SK-N-SH (cell line): ENCODE measurements at regions not wholly inside any gene's neighbourhood (a gene's known extent, or its start where the extent isn't known, plus 50 kb on each side); places are given as distances from the start of the nearest gene placed in this dataset.

Experiments used
- CTCF ChIA-PET: fragments of 300-600, 350-600 bp; formaldehyde crosslinking; extraction: SDS; loops from one replicate; lab custom pipeline; 2021; lab: Yijun Ruan, JAX
- POLR2A ChIA-PET: fragments of 350-600 bp; sonication (Branson Sonifier 250); formaldehyde crosslinking; extraction: SDS; loops from one replicate; lab custom pipeline; 2020; ENCODE audit warnings: antibody characterized with exemption, inconsistent platforms; lab: Yijun Ruan, JAX
- DNase-seq: peaks from one replicate; pipeline ENCODE4 v3.0.0; 2012
- H2AFZ ChIP-seq: fragments of 200-600 bp; sonication (generic); 2 replicates; pipeline ENCODE4 v1.8.1; 2016; ENCODE audit warnings: antibody characterized with exemption, mild to moderate bottlenecking, low read depth
- H3F3A ChIP-seq: fragments of 200-600 bp; sonication (generic); replicated peaks from 2 replicates; pipeline ENCODE3; 2016; ENCODE audit warnings: antibody characterized with exemption, mild to moderate bottlenecking; ENCODE audit not compliant: insufficient read depth
- H3K27ac ChIP-seq, 2 experiments: fragments of 200-500 bp in 1 of 2; fragments of 200-600 bp in 1 of 2; sonication (Bioruptor generic) in 1 of 2; sonication (generic), shearing (Covaris generic) in 1 of 2; 2 replicates each; pipeline versions ENCODE4 v1.5.1 to v1.6.1; 2014 to 2016; ENCODE audit warnings: low read depth in 2 of 2, inconsistent platforms in 1 of 2, low read length in 1 of 2, mild to moderate bottlenecking in 1 of 2, mixed read lengths in 1 of 2
- H3K27me3 ChIP-seq: fragments of 200-600 bp; sonication (generic), shearing (Covaris generic); 2 replicates; pipeline ENCODE4 v1.6.1; 2016; ENCODE audit warnings: mixed run types; ENCODE audit not compliant: insufficient read depth
- H3K36me3 ChIP-seq, 2 experiments: fragments of 200-500 bp in 1 of 2; fragments of 200-600 bp in 1 of 2; sonication (Bioruptor generic) in 1 of 2; sonication (generic) in 1 of 2; replicated peaks in 1 of 2; 2 replicates each; pipeline versions ENCODE3 to v1.5.1; 2014 to 2016; ENCODE audit warnings: low read length in 1 of 2, mild to moderate bottlenecking in 1 of 2; ENCODE audit not compliant: insufficient read depth in 2 of 2, control insufficient read depth in 1 of 2
- H3K4me1 ChIP-seq, 2 experiments: fragments of 200-500 bp in 1 of 2; fragments of 200-600 bp in 1 of 2; sonication (Bioruptor generic) in 1 of 2; sonication (generic), shearing (Covaris generic) in 1 of 2; 2 replicates each; pipeline versions ENCODE4 v1.5.1 to v1.6.1; 2014 to 2016; ENCODE audit warnings: low read depth in 1 of 2, low read length in 1 of 2, mixed run types in 1 of 2; ENCODE audit not compliant: insufficient read depth in 2 of 2, control insufficient read depth in 1 of 2
- H3K4me2 ChIP-seq: fragments of 200-600 bp; sonication (generic), shearing (Covaris generic); 2 replicates; pipeline ENCODE4 v1.6.1; 2017; ENCODE audit warnings: mixed run types
- H3K4me3 ChIP-seq, 2 experiments: fragments of 200-500 bp in 1 of 2; fragments of 200-600 bp in 1 of 2; sonication (Bioruptor generic) in 1 of 2; sonication (generic), shearing (Covaris generic) in 1 of 2; 2 replicates each; pipeline versions ENCODE4 v1.5.1 to v1.8.1; 2014 to 2016; ENCODE audit warnings: low read depth in 2 of 2, inconsistent platforms in 1 of 2, low read length in 1 of 2, mild to moderate bottlenecking in 1 of 2, mixed read lengths in 1 of 2, moderate library complexity in 1 of 2
- H3K79me2 ChIP-seq: fragments of 200-600 bp; sonication (generic); 2 replicates; pipeline ENCODE4 v1.8.1; 2017; ENCODE audit warnings: mild to moderate bottlenecking; ENCODE audit not compliant: insufficient read depth
- H3K9ac ChIP-seq: fragments of 200-600 bp; sonication (generic); 2 replicates; pipeline ENCODE4 v1.6.1; 2017; ENCODE audit warnings: mixed run types
- H3K9me2 ChIP-seq: fragments of 200-600 bp; sonication (generic); 2 replicates; pipeline ENCODE4 v1.6.1; 2017; ENCODE audit warnings: mixed run types
- H3K9me3 ChIP-seq: fragments of 200-600 bp; sonication (generic); 2 replicates; pipeline ENCODE4 v1.6.1; 2017; ENCODE audit warnings: mixed run types, mild to moderate bottlenecking, moderate library complexity
- H4K20me1 ChIP-seq: fragments of 200-600 bp; sonication (generic); 2 replicates; pipeline ENCODE4 v1.6.1; 2017; ENCODE audit warnings: mild to moderate bottlenecking, mixed run types; ENCODE audit not compliant: insufficient read depth
- EP300 ChIP-seq, 2 experiments: IDR thresholded peaks; 2 replicates each; pipeline versions ENCODE4 v1.4.0 to v1.6.1; 2012; ENCODE audit warnings: borderline replicate concordance in 1 of 2, low read depth in 1 of 2, low read length in 1 of 2
- GABPA ChIP-seq: IDR thresholded peaks from 2 replicates; pipeline ENCODE4 v1.4.0; 2012; ENCODE audit warnings: low read depth, mild to moderate bottlenecking
- GATA2 ChIP-seq: sonication (generic); formaldehyde crosslinking; IDR thresholded peaks from 2 replicates; pipeline ENCODE4 v1.5.0; 2020; ENCODE audit warnings: mild to moderate bottlenecking, missing genetic modification reagents
- IRF3 ChIP-seq: fragments of 150-350 bp; IDR thresholded peaks from 2 replicates; pipeline ENCODE4 v1.6.1; 2016; ENCODE audit warnings: mild to moderate bottlenecking, low read depth, low read length
- JUND ChIP-seq: IDR thresholded peaks from 2 replicates; pipeline ENCODE4 v1.4.0; 2012
- MAX ChIP-seq: IDR thresholded peaks from 2 replicates; pipeline ENCODE4 v1.4.0; 2012; ENCODE audit warnings: low read depth
- NFIC ChIP-seq: IDR thresholded peaks from 2 replicates; pipeline ENCODE4 v1.4.0; 2012; ENCODE audit warnings: borderline replicate concordance
- NRF1 ChIP-seq: IDR thresholded peaks from 2 replicates; pipeline ENCODE4 v1.6.1; 2012; ENCODE audit warnings: low read depth, mild to moderate bottlenecking, low read length
- PBX3 ChIP-seq: IDR thresholded peaks from 2 replicates; pipeline ENCODE4; 2012
- POLR2AphosphoS5 ChIP-seq: IDR thresholded peaks from 2 replicates; pipeline ENCODE4 v1.6.1; 2012; ENCODE audit warnings: low read depth, low read length
- RAD21 ChIP-seq: IDR thresholded peaks from 2 replicates; pipeline ENCODE4 v1.6.1; 2012; ENCODE audit warnings: mild to moderate bottlenecking, low read length
- RCOR1 ChIP-seq: fragments of 150-350 bp; IDR thresholded peaks from 2 replicates; pipeline ENCODE4 v1.6.1; 2017; ENCODE audit warnings: antibody characterized with exemption, low read length
- REST ChIP-seq: IDR thresholded peaks from 2 replicates; pipeline ENCODE4 v1.6.1; 2012; ENCODE audit warnings: mild to moderate bottlenecking, low read depth, low read length, moderate library complexity
- RXRA ChIP-seq: IDR thresholded peaks from 2 replicates; pipeline ENCODE4 v1.4.0; 2012; ENCODE audit warnings: low read depth, mild to moderate bottlenecking, borderline replicate concordance
- SIN3A ChIP-seq: IDR thresholded peaks from 2 replicates; pipeline ENCODE4 v1.6.1; 2012; ENCODE audit warnings: low read depth, mild to moderate bottlenecking, low read length, moderate library complexity, borderline replicate concordance
- SMC3 ChIP-seq: IDR thresholded peaks from 2 replicates; pipeline ENCODE4 v1.6.1; 2012; ENCODE audit warnings: low read depth, low read length, improper control_type of control experiment
- TAF1 ChIP-seq: IDR thresholded peaks from 2 replicates; pipeline ENCODE4 v1.6.1; 2012; ENCODE audit warnings: low read depth, mild to moderate bottlenecking, low read length, moderate library complexity, borderline replicate concordance
- TCF12 ChIP-seq: IDR thresholded peaks from 2 replicates; pipeline ENCODE4 v1.4.0; 2012
- USF1 ChIP-seq: IDR thresholded peaks from 2 replicates; pipeline ENCODE4 v1.4.0; 2012; ENCODE audit warnings: low read depth, borderline replicate concordance
- ZBTB33 ChIP-seq: IDR thresholded peaks from 2 replicates; pipeline ENCODE4 v1.4.0; 2012; ENCODE audit warnings: low read depth, borderline replicate concordance
- WGBS: methylation state at CpG from one replicate; pipeline ENCODE4 v1.1.6; 2017; ENCODE audit warnings: low lambda C conversion rate; 5-methylcytosine and 5-hydroxymethylcytosine counted together

- no peak for DNase-seq
- no peaks in the 10 kb centered on the region for H3K79me2 ChIP-seq
- POLR2A ChIA-PET = no interaction called here
- H3K9me2 ChIP-seq = no peaks in the 10 kb centered on the region
- WGBS = 4% methylated on average over 2 of the region's 2 CpGs
- H3K9ac ChIP-seq = no peak overlapping the region
- no peak for TF ChIP-seq SIN3A
- TF ChIP-seq TAF1 = no peak
- no peak for TF ChIP-seq GATA2
- TF ChIP-seq POLR2AphosphoS5 = no peak
- no peak for TF ChIP-seq PBX3
- TF ChIP-seq TCF12 = no peak
- TF ChIP-seq RCOR1 = no peak
- no peak for TF ChIP-seq GABPA
- no peak for TF ChIP-seq REST
- no peak for TF ChIP-seq EP300 (IDR thresholded peaks at IDR 0.05; ENCODE audit: borderline replicate concordance in 1 of 2, low read depth in 1 of 2, low read length in 1 of 2)
- no peak for TF ChIP-seq JUND
- TF ChIP-seq RXRA = no peak
- no peak for TF ChIP-seq USF1
- no peak for TF ChIP-seq NFIC
- no peak for TF ChIP-seq ZBTB33
- TF ChIP-seq RAD21 = no peak
- TF ChIP-seq IRF3 = no peak
- no peak for TF ChIP-seq NRF1
- TF ChIP-seq SMC3 = no peak
- no peak for TF ChIP-seq MAX
- H3K4me3 ChIP-seq = no peak overlapping the region
- H3K4me2 ChIP-seq = no peak overlapping the region
- H3K36me3 ChIP-seq = no peaks in the 10 kb centered on the region
- H3K4me1 ChIP-seq = no peaks in the 10 kb centered on the region
- CTCF ChIA-PET = no interaction called here
- H3K27ac ChIP-seq = no peak overlapping the region
- H3K27me3 ChIP-seq = no peaks in the 10 kb centered on the region
- no peaks in the 10 kb centered on the region for H4K20me1 ChIP-seq
- no peaks in the 10 kb centered on the region for H3K9me3 ChIP-seq
- H2AFZ ChIP-seq = no peak overlapping the region
- no peaks in the 10 kb centered on the region for H3F3A ChIP-seq
These were observed 860.1 kb downstream of the BCL11A start for GRCh38 chr2:59693231-59693959.
